DMS 273 treated with DMSO at 0.1 percent for 48 hours (cell line): ENCODE measurements at regions not wholly inside any gene's neighbourhood (a gene's known extent, or its start where the extent isn't known, plus 50 kb on each side); places are given as distances from the start of the nearest gene placed in this dataset.
"Not testable (repeated sequence)": the region's sequence is repeated elsewhere in the genome, so short reads cannot be mapped to it uniquely, and the experiment has no call there.

Experiments used
- DNase-seq: peaks from one replicate; lab custom pipeline; 2025; lab: John Stamatoyannopoulos, UW

DNA sequence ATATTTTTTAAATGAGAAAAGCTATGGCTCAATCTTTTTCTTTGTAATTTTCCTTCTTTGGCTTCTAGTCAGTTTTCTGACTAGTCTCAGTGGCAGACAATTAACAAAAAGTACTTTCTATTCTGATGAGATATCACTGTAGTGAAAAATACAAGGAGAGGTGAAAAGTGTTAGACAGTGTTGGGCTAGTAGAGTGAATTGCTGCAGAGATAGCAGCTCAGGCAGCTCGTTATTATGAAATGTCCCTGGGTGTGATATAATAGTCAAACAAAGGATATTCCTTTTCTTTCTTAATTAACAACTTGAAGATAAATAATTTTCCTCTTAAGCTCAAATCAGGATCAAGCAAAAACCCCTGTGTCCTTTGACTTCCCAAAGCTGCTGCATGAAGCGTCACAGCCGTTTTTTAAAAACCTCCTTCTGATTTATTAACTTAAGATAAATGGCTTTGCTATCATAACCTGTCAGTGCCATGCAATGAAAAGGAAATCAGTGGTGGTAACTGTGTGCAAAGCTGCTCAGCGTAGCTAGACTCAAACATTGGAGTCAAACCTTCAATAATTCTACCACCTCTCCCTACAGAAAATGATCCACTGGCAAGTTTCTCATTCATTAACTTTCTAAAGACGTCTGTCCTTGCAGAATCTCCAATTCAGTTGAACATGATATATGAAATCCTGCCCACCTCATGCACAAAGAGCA is 646.6 kb upstream of the PTBP2 start:
- DNase-seq = no peak

DNA sequence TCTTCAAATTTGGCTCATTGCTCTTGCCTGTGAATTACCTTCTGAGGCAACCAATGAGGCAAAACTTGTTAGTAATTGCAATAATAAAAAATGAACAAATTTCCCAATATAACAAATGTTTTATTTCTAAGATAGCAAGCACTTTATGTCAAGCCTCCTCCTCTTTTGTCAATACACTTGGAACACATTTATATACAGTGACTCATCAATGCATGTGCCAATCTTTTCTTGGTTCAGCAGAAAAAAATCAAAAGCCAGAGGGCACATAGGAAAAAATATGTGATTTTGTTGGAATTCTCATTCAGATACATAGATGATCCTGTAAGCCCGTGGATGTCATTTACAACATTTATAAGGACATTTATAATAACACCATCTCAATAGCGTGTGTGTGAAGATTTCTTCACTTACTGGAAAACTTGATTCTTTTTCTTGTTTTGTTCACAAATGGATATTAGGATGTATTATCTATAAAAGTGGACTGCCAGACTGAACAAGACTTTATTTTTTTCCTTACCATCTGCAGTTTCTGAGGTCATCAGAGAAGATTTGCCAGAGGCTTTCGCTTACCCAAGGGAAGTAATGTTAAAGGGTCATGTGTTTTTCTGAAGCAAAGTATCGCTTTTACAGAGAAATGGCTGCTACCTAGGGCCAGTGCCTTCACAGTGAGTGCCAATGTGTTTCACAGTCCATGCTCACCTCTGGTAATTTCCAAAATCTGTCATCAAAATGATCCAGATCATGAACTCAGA is 645.7 kb upstream of the PTBP2 start:
- no peak for DNase-seq

DNA sequence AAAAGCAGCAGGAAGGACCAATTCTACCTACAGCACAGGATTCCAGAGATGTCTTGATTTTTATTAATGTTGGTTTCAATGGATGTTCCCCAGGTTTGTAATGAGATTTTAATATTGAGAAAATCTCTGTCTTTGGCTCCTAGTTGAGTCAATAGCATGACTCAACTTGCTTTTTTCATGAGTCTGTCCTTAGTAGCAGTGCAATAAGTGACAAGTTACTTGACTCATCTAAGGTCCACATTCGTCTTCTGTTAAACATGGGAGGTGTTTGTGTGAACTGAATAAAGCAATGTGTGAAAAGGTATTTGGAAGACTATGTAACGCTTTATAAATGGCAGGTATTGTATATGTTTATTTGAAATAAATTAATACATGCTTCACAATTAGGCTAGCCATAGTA is 645.0 kb upstream of the PTBP2 start:
- DNase-seq = no peak

DNA sequence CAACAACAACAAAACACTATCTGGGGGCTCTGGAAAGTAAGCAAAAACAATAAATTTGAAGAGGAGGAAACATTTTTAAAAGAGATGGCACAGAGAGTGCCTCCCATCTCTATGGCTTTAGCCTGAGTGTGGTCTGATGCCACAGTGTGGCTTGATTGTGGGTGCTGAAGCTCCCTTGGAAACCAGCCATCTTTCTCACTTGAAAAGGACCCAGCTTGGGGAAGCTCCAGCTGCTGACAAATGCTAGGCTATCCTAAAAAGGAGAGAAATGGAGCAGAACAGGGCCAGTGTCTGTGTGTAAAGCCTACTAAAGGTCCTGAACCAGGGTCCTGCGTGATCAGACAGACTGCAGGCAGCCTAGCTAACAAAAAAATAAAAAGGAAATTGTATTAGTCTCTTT is 642.0 kb upstream of the PTBP2 start:
- DNase-seq = no peak

DNA sequence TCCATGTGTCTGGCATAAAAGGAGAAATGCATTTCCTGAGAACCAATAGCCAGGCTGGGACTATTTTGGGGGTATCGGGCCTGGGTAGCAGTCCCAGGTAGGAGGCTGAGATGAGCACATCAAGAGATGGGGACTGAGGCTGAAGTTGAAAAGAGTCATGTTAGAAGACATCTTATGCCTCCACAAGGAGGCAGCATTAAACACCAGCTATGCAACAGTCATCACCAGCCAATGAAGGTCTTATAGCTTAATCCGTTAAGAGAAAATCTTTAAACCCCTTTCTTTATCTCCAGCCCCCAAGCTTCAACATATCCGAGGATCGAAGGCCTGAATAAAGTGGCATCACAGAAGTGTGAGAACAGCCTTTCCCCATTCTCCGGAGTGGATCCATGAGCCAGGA is 640.7 kb upstream of the PTBP2 start:
- DNase-seq = no peak

DNA sequence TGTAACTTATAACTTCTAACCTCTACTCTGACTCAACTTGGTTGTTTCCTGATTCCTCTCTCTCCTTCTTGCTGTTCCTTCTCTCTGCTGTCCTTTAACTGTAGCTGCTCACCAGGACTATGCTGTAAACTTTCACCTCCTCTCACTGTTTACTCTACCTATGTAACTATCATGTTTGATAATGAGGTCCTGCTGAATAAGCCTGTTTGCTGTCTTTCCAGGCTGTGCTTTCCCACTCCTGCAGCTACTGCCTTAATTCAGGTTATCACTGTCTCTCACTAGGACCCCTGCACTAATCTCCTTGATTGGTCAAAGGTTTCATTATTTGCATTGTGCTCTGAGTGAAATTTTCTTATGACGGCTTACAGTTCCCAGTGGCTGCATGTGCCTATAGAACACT is 633.9 kb upstream of the PTBP2 start:
- DNase-seq = no peak

DNA sequence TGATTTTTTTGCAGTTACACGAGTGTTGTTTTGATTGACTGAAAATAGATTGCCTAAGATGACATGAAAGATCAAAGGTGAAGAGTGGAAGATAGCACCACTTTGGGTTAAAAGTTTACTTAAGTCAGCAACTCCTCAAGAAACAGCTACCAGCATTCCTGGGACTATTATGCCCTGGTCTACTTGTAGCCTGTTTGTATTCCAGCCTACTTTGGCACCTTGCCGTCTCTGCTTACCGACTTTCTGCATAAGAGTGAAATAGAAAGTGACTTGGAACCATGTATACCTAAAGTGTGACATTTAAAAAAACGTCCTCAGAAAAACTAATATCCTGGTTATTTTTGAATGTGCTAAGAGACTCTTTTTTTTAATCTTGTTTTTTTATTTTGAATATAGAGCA is 631.5 kb upstream of the PTBP2 start:
- DNase-seq = no peak

DNA sequence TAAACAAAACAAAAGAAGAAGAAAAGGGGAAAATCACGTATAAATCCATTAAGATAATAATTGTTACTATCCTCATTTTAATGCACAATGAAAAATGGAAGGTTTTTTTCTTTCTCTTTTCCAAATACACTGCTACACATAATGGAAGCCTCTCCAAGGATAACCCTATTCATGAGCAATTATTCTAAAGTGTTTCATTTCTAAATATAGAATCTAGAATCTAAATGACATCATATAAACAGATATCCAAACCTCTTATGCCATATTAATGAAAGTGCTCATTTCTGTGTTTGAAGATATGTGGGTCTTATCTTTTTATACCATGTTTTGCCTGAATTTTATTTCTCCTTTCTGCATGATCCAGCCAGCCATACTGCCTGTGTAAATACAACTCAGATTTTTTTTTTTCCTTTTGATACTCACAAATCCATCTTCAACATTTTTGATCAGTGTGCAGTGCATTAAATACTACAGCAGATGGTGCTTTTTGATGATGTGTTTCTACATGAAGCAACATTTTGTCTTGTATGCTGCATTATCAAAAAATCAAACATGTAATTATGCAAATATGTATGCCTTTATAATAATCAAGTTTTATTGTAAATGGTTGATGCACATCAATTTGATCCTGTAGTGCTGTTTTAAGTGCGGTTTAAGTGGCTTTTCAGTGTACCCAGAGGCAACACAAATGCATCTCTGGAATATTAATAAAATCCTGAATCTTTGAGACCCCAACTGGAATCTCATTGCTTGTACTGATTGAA is 625.6 kb upstream of the PTBP2 start:
- DNase-seq = no peak

DNA sequence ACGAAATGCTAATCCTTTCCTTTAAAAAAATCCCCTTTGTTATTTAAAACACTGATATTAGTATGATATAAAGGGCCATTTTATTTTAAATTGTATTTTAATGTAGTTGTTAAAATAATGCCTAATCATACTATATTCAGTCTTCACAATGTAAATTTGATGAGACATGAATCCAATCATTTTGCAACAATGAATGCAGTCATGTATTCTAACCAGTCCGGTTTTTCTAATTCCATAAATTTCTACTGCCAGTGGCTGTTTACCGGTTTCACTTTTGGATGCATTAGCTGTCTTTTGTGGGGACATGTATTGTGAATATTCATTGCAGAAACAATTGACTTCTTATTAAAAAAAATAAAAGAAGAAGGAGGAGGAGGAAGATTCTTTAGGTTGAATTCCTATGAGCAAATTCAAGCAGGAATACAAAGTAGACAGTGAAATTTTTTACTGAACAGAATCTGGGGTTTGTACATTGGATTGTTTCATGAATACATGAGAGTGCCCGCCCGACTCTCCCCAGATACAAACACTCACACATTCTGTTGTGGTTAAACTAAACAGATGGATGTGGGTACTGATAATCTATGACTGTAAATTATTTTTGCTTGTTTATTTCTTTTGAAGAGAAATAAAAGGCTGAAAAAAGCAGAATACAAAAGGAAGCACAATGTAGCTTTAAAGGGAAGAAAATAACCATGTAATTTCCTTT is 624.8 kb upstream of the PTBP2 start:
- DNase-seq = no peak

DNA sequence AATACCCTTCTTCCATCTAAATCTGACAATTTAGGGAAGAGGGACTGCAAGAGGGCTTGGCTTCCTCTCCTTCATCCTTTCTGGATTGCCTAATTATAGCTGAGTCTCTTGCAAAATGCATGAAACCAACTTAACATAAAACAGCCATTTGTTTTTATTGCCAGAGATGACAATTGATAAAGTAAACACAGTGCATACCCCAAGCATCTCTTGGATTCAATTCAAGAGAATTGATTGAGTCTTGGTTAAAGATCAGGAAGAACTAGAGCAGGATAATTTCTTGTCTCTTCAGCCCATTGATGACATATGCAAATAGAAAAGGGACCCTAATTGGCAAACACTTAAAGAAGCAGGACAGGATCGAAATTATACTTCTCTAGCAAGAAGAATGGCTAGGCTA is 617.1 kb upstream of the PTBP2 start:
- no peak for DNase-seq

DNA sequence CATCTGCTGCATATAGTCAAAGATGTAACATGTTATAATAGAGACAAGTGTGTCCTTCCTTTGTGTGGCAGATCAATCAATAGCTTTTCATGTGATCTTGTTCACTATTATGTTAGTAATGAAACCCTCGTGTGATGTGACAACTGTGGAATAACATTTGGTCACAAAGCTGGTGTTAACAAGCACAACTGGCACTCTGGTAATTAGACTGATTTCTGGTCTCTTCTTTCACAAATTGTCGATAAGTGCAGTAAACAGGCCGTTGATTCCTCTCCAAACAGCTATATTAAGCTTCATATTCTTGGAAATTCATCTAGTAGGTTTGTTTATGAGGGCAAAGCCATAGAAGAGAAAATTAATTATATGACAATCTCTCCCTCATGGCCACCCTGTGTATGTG is 616.7 kb upstream of the PTBP2 start:
- no peak for DNase-seq

DNA sequence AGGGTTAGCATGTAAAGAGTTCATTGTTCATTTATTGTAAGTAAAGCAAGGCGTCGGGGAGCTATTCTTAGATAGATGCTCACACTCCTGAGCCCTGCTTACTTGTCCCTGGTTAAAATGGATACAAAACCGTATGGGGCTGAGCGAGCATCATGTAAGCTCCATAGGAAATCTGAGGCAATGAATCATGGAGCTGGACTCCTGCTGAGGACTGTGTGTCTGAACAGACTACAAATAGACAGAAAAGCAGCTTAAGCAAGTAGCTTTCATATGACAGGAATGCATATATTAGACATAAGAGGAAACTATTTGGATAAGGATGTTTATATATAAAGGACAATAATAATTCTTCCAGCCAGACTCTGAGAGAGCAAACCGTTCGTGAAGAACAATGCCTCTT is 604.9 kb upstream of the PTBP2 start:
- DNase-seq = no peak

DNA sequence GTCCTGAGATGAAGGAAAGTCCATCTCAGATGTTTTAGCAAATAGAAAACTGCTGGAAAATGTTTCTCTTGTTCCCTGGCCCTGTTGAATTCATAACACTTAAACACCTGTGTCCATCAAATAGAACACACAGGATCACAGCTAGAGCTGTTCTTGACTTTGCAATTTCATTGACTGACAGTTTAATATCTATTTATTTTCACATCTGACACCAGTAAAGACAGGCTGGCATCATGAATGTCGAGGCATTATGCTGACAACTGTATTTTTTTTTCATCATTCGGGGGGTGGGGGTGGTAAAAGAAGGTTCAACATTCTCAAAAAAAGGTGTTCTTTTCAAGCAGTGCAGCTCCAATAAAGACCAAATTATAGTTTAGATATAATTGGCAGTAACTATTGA is 591.2 kb upstream of the PTBP2 start:
- DNase-seq = no peak

DNA sequence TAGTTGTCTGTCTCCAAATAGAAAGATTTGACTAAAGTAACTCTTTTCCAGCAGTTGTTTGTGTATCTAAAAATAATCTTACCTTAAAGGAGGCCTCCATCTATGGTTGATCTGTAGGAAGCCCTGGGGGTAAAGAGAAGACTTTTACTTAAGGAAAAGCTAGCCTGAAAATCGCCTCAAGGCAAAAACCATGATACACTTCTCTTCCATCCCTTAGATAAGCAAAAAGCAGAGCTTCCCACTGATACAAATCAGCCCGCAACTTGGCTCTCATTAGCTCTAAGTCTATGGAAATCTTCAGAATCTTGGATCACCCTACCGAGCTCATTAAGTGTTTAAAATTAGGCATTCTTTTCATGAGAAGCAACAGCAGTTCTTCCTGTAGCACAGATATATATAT is 576.9 kb upstream of the PTBP2 start:
- no peak for DNase-seq

DNA sequence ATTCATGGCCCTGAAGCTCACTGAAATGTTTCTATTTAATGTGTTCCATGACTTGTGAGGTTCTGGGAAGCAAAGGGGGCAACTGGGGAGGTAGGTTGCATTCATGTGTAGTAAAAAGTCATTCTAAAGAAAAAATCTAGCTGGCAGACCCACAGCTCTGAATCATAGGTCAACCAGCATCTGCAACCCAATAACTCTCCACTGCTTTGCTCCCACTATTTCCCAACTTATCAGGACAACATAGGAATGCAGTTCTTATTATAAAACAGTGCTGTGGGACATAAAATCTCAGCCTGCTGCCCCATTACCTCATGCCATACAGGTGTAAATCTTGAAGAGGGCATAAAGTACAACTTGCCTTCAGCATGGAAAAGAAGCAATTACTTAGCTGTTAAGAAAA is 576.1 kb upstream of the PTBP2 start:
- no peak for DNase-seq

DNA sequence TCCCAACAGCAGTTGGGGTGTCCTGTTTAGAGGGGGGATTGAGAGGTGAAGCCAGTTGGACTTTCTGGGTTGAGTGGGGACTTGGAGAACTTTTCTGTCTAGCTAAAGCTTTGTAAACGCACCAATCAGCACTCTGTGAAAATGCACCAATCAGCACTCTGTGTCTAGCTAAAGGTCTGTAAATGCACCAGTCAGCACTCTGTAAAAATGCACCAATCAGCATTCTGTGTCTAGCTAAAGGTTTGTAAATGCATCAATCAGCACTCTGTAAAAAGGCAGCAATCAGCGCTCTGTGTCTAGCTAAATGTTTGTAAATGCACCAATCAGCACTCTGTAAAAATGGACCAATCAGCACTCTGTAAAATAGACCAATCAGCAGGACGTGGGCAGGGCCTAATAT is 568.6 kb upstream of the PTBP2 start:
- DNase-seq = not testable (repeated sequence)

DNA sequence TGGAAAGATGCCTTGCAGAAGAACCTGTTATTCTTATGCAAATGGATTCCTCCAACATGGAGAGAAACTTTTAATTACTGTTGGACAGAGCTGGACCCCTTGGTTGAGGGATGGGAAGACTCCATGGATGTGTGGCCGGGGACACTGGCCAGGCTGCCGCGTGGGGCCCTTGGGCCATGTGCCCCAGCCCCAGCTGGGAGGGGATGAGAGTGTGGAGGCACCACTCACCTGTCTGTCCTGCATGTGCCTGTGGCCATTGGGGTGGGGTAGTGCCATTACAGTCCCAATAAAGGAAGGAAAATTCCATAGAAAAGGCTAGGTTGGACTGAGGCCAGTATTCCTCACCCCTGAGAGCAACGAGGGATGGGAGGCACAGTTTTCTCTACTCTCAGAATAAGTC is 564.5 kb upstream of the PTBP2 start:
- no peak for DNase-seq

DNA sequence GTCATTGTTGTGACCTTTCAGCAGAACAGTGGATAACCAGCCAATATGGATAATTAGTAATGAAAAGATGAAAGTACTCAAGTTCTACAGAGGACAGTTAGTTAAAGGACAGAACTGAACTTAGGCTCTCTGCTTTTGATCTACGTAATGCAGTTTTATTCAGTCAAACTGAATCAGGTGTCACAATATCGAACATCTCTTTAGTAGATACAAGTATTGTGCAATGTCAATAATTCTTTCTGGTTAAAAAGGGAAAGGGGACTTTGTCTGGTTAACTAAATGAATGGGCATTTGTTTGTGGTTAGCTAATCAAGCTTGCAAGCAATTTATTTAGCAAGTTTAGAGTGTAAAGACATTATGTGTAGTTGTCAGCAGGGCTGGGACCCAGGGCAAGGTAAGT is 562.2 kb upstream of the PTBP2 start:
- DNase-seq = no peak

DNA sequence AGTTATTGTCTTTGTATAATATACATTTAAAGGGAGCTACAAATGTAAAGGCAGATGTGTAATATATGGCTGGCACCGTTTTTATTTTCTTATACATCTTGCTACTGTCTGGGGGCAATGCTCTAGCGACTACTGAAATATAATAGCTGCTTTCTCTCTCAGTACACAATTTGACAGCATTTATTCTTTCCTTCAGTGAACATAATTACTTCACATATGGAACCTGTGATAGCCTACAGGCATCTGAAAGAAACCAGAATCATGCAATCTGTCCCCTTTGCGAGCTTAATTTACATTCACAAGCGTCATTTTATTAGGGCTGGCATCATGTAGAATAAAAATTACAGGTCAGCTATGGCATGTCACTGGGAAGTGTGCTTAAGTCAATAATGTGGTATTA is 557.5 kb upstream of the PTBP2 start:
- DNase-seq = peak; percentile 67

DNA sequence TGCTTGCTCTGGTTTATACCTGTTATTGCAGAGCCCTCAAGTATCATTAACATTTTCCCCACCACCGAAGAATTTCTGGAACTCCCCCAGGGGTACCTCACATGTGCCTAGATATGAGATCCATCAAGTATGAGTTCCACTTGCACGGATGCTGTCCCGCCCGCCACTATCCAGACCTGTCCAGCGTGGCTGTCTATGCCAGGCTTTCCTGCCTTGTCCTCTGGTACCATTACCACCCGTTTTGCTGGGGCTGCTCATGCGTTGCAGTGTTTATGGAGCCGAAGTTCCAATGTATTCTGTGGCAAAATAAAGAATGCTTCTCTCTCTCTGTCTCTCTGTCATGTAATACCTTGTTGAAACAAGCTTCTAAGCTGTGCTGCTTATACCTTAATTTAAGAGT is 543.5 kb upstream of the PTBP2 start:
- DNase-seq = no peak

DNA sequence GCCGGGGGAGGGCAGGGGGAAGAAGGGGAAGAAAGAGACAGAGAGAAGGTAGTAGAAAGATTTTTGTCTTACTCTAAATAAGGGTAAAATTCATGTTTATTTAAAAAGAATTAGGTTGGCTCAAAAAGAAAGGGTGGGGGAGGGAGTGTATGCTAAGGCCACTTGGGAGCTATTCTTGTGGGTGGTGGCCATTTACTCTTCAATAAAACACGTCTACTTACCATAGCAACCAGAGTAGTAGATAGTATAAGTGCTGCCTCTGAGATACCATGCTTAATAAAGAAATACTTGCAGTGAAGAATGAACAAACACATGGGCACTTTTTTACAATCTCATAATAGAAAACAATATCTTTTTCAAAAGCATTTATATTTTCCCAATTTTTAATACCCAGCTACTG is 538.1 kb upstream of the PTBP2 start:
- no peak for DNase-seq

DNA sequence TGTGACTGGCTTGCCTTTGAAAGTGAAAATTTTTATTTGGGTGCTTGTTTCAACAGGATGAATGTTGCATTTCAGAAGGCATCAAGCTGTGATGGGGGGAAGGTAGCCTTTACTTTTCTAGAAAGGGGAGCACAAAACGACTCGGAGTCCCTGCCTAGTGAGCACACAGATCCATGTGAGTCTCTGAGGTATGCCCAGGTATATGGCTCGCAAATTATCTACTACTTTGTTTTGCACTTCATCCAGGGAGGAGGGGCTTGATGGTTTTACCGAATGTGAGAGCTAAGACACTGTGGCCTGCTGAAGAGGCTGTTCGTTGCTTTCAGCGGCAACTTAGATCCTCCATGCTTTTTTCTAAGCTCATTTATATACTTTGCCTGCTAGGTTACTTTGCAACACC is 537.7 kb upstream of the PTBP2 start:
- no peak for DNase-seq

DNA sequence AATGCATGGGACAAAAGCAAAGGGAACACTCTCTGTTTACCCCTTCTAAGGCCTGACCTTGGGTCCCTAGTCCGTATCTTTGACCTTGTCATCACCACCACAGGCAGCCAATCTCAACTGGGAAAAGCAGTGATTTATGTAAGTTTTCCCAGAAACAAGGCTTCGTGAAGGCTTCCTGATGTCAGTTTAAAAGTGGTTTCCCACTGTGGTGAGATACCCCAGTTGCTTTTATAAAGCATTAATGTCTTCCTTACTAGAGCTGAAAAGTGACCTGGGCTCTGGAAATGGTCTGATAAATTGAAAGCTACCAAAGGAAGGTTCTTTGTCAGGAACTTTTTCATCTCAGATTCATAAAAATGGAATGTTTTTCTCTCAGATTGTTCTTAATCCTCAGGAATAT is 536.4 kb upstream of the PTBP2 start:
- no peak for DNase-seq
